ENCODE measurements at regions not wholly inside any gene's neighbourhood (a gene's known extent, or its start where the extent isn't known, plus 50 kb on each side); places are given as distances from the start of the nearest gene placed in this dataset.
"Not testable (repeated sequence)": the region's sequence is repeated elsewhere in the genome, so short reads cannot be mapped to it uniquely, and the experiment has no call there.

DNA sequence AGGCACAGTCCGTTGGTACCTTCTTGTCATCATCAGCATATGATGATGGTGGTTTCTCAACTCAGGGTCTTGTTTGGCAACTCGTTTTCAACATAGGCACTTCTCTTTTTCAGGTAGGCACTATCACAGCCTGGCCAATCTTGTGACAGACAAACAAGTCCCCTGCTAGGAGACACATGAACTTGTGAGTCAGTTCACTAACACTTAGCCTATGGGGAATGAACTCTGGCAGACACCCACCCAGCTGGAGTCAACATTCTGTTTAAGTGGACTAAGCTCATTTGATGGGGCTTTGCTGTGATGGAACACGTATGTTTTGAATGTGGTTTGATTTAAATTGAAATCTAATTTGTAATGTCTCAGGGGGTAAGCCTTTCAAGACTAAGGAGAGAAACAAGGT, 100.7 kb upstream of the MAMLD1 start:
- 71% methylated on average over 2 of the region's 3 CpGs for WGBS (ENCODE audit: insufficient coverage, low coverage, low lambda C conversion rate, missing lambda C conversion rate)

GRCh38 chrX:150268839-150269355, 94.2 kb upstream of the MAMLD1 start:
- TF ChIP-seq POLR2A (IDR thresholded peaks at IDR 0.05), result no peak
- TF ChIP-seq, protein P1, sequence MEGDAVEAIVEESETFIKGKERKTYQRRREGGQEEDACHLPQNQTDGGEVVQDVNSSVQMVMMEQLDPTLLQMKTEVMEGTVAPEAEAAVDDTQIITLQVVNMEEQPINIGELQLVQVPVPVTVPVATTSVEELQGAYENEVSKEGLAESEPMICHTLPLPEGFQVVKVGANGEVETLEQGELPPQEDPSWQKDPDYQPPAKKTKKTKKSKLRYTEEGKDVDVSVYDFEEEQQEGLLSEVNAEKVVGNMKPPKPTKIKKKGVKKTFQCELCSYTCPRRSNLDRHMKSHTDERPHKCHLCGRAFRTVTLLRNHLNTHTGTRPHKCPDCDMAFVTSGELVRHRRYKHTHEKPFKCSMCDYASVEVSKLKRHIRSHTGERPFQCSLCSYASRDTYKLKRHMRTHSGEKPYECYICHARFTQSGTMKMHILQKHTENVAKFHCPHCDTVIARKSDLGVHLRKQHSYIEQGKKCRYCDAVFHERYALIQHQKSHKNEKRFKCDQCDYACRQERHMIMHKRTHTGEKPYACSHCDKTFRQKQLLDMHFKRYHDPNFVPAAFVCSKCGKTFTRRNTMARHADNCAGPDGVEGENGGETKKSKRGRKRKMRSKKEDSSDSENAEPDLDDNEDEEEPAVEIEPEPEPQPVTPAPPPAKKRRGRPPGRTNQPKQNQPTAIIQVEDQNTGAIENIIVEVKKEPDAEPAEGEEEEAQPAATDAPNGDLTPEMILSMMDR (IDR thresholded peaks at IDR 0.05), result no peak
- DNase-seq (no peak), ATAC-seq (no peak)
- H3K36me3 ChIP-seq, result no peaks in the 10 kb centered on the region
- H3K4me3 ChIP-seq, result no peak overlapping the region
- intact Hi-C loops (cut with DNase I), result no loop called here
- H3K27me3 ChIP-seq, result no peaks in the 10 kb centered on the region
- H3K4me1 ChIP-seq, result peaks cover 0 to 29% (median 10%) of the 10 kb centered on the region in 4 donors
- 42% methylated on average over 2 of the region's 2 CpGs for WGBS (ENCODE audit: insufficient coverage, low coverage, low lambda C conversion rate, missing lambda C conversion rate)
- peak overlapping the region in 1 of 3 donors; percentile 35 for H3K27ac ChIP-seq
- H3K9me3 ChIP-seq, result no peaks in the 10 kb centered on the region

More for the DNA sequence above, 100.7 kb upstream of the MAMLD1 start:
- Histone ChIP-seq H3K4me1 (no peaks in the 10 kb centered on the region), H3K27ac (no peak overlapping the region), H3K4me3 (no peak overlapping the region), H3K36me3 (no peaks in the 10 kb centered on the region), H3K27me3 (no peaks in the 10 kb centered on the region), H3K9me3 (no peaks in the 10 kb centered on the region)
- no peak for TF ChIP-seq POLR2A (IDR thresholded peaks at IDR 0.05)
- TF ChIP-seq, protein P1 (IDR thresholded peaks at IDR 0.05), result no peak
- DNase-seq (no peak), ATAC-seq (no peak)
- intact Hi-C loops (cut with DNase I), result no loop called here

GRCh38 chrX:150269605-150270254, 93.4 kb upstream of the MAMLD1 start:
- Histone ChIP-seq H3K36me3 (no peaks in the 10 kb centered on the region), H3K4me1 (peaks cover 0 to 29% (median 10%) of the 10 kb centered on the region in 4 donors), H3K4me3 (no peak overlapping the region), H3K9me3 (no peaks in the 10 kb centered on the region), H3K27me3 (no peaks in the 10 kb centered on the region), H3K27ac (peak overlapping the region in 2 of 3 donors; percentile 37 to 59)
- intact Hi-C loops (cut with DNase I), result no loop called here
- ATAC-seq, result peak; percentile 86 to 89 (median 88)
- 9% methylated on average over 8 of the region's 10 CpGs for WGBS (ENCODE audit: insufficient coverage, low coverage, low lambda C conversion rate, missing lambda C conversion rate)
- DNase-seq, result peak; percentile 38 to 80 (median 73)
- TF ChIP-seq, protein P1 (IDR thresholded peaks at IDR 0.05), result no peak
- TF ChIP-seq POLR2A (IDR thresholded peaks at IDR 0.05), result no peak

GRCh38 chrX:150270622-150271021, 92.5 kb upstream of the MAMLD1 start:
- H3K27ac ChIP-seq, result peak overlapping the region in 2 of 3 donors; percentile 37 to 59

DNA sequence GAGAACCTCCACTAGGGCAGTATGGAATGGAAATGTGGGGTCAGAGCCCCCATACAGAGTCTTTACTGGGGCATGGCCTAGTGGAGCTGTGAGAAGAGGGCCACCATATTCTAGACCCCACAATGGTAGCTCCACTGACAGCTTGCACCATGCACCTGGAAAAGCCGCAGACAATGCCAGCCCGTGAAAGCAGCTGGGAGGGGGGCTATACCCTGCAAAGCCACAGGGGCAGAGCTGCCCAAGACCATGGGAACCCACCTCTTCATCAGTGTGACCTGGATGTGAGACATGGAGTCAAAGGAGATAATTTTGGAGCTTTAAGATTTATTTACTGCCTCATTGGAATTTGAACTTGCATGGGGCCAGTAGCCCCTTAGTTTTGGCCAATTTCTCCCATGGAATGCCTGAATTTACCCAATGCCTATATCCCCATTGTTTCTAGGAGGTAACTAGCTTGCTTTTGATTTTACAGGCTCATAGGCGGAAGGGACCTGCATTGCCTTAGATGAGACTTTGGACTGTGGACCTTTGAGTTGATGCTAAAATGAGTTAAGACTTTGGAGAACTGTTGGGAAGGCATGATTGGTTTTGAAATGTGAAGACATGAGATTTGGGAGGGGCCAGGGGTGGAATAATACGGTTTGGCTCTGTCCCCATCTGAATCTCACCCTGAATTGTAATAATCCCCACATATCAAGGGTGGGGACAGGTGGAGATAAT, 89.4 kb upstream of the MAMLD1 start:
- ATAC-seq; intact Hi-C loops (cut with DNase I); DNase-seq; H3K9me3 ChIP-seq; H3K4me3 ChIP-seq; H3K27me3 ChIP-seq; H3K36me3 ChIP-seq; H3K27ac ChIP-seq: not testable (repeated sequence)
- peaks cover 0 to 28% (median 10%) of the 10 kb centered on the region in 4 donors for H3K4me1 ChIP-seq
- 47% methylated on average over 2 of the region's 4 CpGs for WGBS (ENCODE audit: insufficient coverage, low coverage, low lambda C conversion rate, missing lambda C conversion rate)

More at GRCh38 chrX:150270622-150271021, 92.5 kb upstream of the MAMLD1 start:
- WGBS (ENCODE audit: insufficient coverage, low coverage, low lambda C conversion rate, missing lambda C conversion rate), result 14% methylated on average over 2 of the region's 3 CpGs
- no peaks in the 10 kb centered on the region for H3K36me3 ChIP-seq
- ATAC-seq, result peak; percentile 82 to 89 (median 86)
- peaks cover 0 to 29% (median 10%) of the 10 kb centered on the region in 4 donors for H3K4me1 ChIP-seq
- H3K9me3 ChIP-seq, result no peaks in the 10 kb centered on the region
- no peak overlapping the region for H3K4me3 ChIP-seq
- H3K27me3 ChIP-seq, result no peaks in the 10 kb centered on the region
- intact Hi-C loops (cut with DNase I), result no loop called here
- no peak for TF ChIP-seq POLR2A (IDR thresholded peaks at IDR 0.05)
- TF ChIP-seq, protein P1 (IDR thresholded peaks at IDR 0.05), result no peak
- DNase-seq, result peak in 2 of 3 donors; percentile 66 to 68

Measured in right lobe of liver (tissue), 6 donors.